ENCODE measurements at regions not wholly inside any gene's neighbourhood (a gene's known extent, or its start where the extent isn't known, plus 50 kb on each side); places are given as distances from the start of the nearest gene placed in this dataset.
"Not testable (repeated sequence)": the region's sequence is repeated elsewhere in the genome, so short reads cannot be mapped to it uniquely, and the experiment has no call there.

DNA sequence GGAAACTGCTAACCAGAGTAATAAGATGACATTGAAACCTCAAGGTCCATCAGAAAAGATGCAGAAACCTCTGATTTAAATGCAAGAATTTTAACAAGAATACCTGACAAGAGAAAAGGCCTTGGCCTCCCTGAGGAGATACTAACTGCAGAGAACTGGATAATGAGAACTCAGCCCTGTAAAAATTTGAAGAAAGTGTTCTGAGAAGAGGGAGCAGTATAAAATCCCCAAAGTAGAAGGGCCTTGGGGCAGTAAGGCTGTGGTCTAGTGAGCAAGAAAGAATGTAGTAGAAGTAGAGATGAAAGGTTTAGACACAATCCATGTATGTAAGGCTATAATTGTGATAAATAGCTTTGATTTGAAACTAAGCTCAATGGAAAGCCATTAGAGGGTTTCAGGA lies 394.1 kb downstream of the ZBBX start:
- ChIA-PET CTCF (interaction anchor here (0.7 kb wide), 1 partner anchor 712 kb away, joined by 3 read pairs; no protein-coding TSS in a partner anchor), POLR2A (ENCODE audit: low non-redundant PET) (no interaction called here)
- TF ChIP-seq, protein P1, sequence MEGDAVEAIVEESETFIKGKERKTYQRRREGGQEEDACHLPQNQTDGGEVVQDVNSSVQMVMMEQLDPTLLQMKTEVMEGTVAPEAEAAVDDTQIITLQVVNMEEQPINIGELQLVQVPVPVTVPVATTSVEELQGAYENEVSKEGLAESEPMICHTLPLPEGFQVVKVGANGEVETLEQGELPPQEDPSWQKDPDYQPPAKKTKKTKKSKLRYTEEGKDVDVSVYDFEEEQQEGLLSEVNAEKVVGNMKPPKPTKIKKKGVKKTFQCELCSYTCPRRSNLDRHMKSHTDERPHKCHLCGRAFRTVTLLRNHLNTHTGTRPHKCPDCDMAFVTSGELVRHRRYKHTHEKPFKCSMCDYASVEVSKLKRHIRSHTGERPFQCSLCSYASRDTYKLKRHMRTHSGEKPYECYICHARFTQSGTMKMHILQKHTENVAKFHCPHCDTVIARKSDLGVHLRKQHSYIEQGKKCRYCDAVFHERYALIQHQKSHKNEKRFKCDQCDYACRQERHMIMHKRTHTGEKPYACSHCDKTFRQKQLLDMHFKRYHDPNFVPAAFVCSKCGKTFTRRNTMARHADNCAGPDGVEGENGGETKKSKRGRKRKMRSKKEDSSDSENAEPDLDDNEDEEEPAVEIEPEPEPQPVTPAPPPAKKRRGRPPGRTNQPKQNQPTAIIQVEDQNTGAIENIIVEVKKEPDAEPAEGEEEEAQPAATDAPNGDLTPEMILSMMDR (conservative IDR thresholded peaks at IDR 0.05; ENCODE audit: low read depth) = no peak
- no peak for DNase-seq (ENCODE audit: low spot score)
- H3K27ac ChIP-seq = no peak overlapping the region

DNA sequence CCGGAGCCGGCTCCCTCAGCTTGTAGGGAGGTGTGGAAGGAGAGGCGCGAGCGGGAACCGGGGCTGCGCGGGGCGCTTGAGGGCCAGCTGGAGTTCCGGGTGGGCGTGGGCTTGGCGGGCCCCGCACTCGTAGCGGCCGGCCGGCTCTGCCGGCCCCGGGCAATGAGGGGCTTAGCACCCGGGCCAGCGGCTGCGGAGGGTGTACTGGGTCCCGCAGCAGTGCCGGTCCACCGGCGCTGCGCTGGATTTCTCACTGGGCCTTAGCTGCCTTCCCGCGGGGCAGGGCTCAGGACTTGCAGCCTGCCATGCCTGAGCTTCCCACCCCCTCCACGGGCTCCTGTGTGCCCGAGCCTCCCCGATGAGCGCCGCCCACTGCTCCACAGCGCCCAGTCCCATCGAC lies 404.3 kb downstream of the ZBBX start:
- H3K27ac ChIP-seq; POLR2A ChIA-PET (ENCODE audit: low non-redundant PET); DNase-seq (ENCODE audit: low spot score); CTCF ChIA-PET: not testable (repeated sequence)

DNA sequence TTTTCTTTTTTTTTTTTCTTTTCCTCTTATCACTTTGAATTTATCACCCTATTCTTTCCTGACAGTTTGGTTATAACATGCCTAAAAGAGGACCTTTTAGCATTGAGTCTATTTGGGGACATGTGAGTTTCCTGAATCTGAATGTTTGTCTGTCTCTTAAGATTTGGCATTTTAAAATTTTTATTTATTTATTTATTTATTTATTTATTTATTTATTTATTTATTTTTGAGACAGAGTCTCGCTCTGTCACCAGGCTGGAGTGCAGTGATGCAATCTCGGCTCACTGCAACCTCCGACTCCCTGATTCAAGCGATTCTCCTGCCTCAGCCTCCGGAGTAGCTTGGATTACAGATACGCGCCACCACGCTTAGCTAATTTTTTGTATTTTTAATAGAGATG lies 412.4 kb downstream of the ZBBX start:
- H3K27ac ChIP-seq; DNase-seq (ENCODE audit: low spot score); POLR2A ChIA-PET (ENCODE audit: low non-redundant PET): not testable (repeated sequence)
- CTCF ChIA-PET = interaction anchor here (0.6 kb wide), 1 partner anchor 143 kb away, joined by 3 read pairs; no protein-coding TSS in a partner anchor

DNA sequence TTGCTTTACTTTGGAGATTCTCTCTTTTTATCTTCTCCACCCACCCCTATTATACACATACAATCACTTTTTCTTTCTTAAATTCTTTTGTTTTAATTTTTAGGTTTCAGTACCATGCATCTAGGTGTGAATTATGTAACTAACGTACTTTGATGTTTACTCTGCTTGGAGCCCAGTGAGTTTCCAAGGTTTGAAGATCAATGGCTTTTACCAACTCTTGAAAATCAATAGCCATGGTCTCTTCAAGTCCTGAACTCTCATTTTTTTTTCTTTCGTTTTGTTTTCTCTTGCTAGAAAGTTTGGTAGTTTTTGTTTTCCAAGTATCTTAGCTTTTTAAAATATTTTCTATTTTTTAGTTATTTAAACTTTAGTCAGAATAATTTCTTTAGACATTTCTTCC lies 417.2 kb downstream of the ZBBX start:
- DNase-seq (ENCODE audit: low spot score) = no peak
- TF ChIP-seq, protein P1 (conservative IDR thresholded peaks at IDR 0.05; ENCODE audit: low read depth) = no peak
- no peak overlapping the region for H3K27ac ChIP-seq
- ChIA-PET CTCF (no interaction called here), POLR2A (ENCODE audit: low non-redundant PET) (no interaction called here)

DNA sequence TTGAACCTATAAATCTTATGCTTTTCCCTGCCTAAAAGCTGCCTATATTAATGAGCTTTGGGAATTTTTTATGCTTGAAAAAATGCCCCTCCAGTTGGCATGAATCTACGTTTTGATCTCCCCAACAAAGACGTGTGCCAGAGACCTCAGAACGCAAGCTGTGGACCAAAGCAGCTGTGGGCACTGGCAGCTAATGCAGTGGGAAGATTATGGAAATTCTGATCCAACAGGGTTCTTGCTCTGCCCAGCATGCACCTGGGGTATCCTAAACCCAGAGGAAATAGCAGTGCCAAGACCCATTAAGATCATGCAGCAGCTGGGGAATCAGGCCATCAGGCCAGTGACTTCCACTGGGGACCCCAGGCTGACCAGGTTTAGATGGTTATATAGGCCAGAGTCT lies 423.0 kb downstream of the ZBBX start:
- DNase-seq (ENCODE audit: low spot score) = no peak
- ChIA-PET CTCF (interaction anchor here (0.8 kb wide), 1 partner anchor 10 kb away, joined by 3 read pairs; no protein-coding TSS in a partner anchor), POLR2A (ENCODE audit: low non-redundant PET) (no interaction called here)
- TF ChIP-seq, protein P1 (conservative IDR thresholded peaks at IDR 0.05; ENCODE audit: low read depth) = no peak
- H3K27ac ChIP-seq = no peak overlapping the region

DNA sequence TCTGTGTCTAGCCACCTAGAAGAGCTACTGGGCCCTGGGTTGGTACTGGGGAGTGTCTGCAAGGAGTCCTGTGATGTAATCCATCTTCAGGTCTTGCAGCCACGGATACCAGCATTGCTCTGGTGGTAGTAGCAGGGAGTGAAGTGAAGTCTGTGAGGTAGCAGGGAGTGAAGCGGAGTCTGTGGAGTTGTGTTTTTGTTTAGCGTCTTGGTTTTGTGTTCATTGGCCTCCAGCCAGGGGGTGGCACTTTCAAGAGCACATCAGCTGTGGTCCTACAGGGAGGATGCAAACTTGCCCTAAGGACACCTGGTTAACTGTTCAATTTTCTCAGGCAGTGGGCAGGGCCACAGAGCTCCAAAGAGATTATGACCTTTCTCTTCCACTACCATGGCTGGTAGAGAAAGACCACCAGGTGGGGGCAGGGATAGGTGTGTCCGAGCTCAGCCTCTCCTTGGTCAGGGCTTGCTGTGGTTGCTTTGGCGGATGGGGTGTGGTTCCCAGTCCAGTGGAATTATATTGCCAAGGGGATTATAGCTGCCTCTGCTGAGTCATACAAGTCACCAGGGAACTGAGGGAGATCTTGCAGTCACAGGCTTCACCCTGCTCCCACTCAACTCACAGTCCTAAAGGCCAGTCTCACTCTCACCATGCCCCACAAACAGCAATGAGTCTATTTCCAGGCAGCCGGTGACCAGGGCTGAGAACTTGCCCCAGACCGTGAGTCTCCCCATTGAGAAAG lies 424.7 kb downstream of the ZBBX start:
- POLR2A ChIA-PET (ENCODE audit: low non-redundant PET) = no interaction called here
- no peak for DNase-seq (ENCODE audit: low spot score)
- TF ChIP-seq, protein P1 (conservative IDR thresholded peaks at IDR 0.05; ENCODE audit: low read depth) = no peak
- H3K27ac ChIP-seq = no peak overlapping the region
- CTCF ChIA-PET = no interaction called here

DNA sequence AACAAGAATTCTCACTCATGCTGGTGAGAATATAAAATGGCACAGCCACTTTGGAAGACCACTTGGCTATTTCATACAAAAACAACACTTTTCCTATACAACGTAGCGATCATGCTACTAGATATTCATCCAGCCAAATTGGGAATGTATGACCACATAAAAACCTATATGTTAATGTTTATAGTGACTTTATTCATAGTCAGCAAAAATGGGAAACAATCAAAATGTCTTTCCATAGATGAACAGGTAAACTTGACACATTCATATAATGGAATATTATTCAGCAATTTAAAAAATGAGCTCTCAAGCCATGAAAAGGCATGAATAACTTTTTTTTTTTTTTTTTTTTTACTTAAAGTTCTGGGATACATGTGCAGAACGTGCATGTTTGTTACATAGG lies 445.2 kb downstream of the ZBBX start:
- no peak overlapping the region for H3K27ac ChIP-seq
- TF ChIP-seq, protein P1 (conservative IDR thresholded peaks at IDR 0.05; ENCODE audit: low read depth) = no peak
- no peak for DNase-seq (ENCODE audit: low spot score)
- ChIA-PET CTCF (no interaction called here), POLR2A (ENCODE audit: low non-redundant PET) (no interaction called here)

All from RWPE1 (cell line).